ENCODE measurements at regions not wholly inside any gene's neighbourhood (a gene's known extent, or its start where the extent isn't known, plus 50 kb on each side); places are given as distances from the start of the nearest gene placed in this dataset.
A peak's percentile ranks its signal among the peaks of the same experiment; 100 is the strongest.

GRCh38 chr3:82954486-82954885 lies 1193.0 kb upstream of the GBE1 start:
- no peaks in the 10 kb centered on the region for H3K4me1 ChIP-seq
- ATAC-seq = no peak
- no peak for DNase-seq
- H3K36me3 ChIP-seq = no peaks in the 10 kb centered on the region
- no peak overlapping the region for H3K27ac ChIP-seq
- no peaks in the 10 kb centered on the region for H3K27me3 ChIP-seq (ENCODE audit: low read depth)
- peaks cover 6% of the 10 kb centered on the region for H3K9me3 ChIP-seq
- H3K4me3 ChIP-seq = no peak overlapping the region
- intact Hi-C loops (cut with DNase I) = no loop called here
- TF ChIP-seq, protein P1, sequence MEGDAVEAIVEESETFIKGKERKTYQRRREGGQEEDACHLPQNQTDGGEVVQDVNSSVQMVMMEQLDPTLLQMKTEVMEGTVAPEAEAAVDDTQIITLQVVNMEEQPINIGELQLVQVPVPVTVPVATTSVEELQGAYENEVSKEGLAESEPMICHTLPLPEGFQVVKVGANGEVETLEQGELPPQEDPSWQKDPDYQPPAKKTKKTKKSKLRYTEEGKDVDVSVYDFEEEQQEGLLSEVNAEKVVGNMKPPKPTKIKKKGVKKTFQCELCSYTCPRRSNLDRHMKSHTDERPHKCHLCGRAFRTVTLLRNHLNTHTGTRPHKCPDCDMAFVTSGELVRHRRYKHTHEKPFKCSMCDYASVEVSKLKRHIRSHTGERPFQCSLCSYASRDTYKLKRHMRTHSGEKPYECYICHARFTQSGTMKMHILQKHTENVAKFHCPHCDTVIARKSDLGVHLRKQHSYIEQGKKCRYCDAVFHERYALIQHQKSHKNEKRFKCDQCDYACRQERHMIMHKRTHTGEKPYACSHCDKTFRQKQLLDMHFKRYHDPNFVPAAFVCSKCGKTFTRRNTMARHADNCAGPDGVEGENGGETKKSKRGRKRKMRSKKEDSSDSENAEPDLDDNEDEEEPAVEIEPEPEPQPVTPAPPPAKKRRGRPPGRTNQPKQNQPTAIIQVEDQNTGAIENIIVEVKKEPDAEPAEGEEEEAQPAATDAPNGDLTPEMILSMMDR (IDR thresholded peaks at IDR 0.05) = no peak

- Histone ChIP-seq H3K9me3 (peaks cover 3% of the 10 kb centered on the region), H3K4me3 (no peak overlapping the region), H3K4me1 (no peaks in the 10 kb centered on the region), H3K36me3 (no peaks in the 10 kb centered on the region), H3K27ac (no peak overlapping the region), H3K27me3 (ENCODE audit: low read depth) (no peaks in the 10 kb centered on the region)
- ATAC-seq = no peak
- TF ChIP-seq, protein P1 (IDR thresholded peaks at IDR 0.05) = no peak
- no peak for DNase-seq
- intact Hi-C loops (cut with DNase I) = no loop called here
Measured at GRCh38 chr3:82942041-82942440, 1180.6 kb upstream of the GBE1 start.

GRCh38 chr3:82940124-82940523 lies 1178.7 kb upstream of the GBE1 start:
- H3K27ac ChIP-seq = no peak overlapping the region

DNA sequence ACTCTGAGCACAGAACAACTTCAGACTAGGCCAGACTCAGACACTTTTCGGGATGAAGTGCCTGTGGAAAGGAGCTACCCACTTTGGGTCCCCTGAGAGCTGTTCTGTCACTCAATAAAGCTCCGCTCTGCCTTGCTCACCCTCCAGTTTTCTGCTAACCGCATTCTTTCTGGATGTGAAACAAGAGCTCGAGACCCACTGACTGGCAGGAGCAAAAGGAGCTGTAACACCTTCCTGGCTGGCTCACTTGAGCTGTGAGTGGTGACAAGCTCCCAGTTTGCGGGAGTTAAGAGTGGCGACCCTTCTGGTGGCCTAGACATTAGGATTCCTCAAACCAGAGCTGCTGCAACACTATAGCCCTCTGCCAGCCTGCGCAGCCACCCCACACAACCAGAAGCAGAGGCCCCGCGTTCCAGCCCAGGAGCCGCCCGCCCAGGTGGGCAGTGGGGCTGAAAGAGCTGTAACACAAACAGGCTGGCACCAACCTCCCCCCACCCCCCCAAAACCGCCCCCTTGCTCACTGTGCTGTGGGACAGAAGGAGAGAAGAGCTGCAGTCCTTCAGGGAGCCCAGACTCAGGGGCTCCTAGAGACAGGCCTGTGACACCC lies 1178.1 kb upstream of the GBE1 start:
- H3K9me3 ChIP-seq = no peaks in the 10 kb centered on the region
- no peak overlapping the region for H3K4me3 ChIP-seq
- ATAC-seq = peak; percentile 19 to 32
- H3K4me1 ChIP-seq = no peaks in the 10 kb centered on the region
- H3K36me3 ChIP-seq = no peaks in the 10 kb centered on the region
- intact Hi-C loops (cut with DNase I) = no loop called here
- TF ChIP-seq, protein P1 (IDR thresholded peaks at IDR 0.05) = no peak
- DNase-seq = no peak
- no peaks in the 10 kb centered on the region for H3K27me3 ChIP-seq (ENCODE audit: low read depth)
- no peak overlapping the region for H3K27ac ChIP-seq

More at GRCh38 chr3:82940124-82940523, 1178.7 kb upstream of the GBE1 start:
- no peaks in the 10 kb centered on the region for H3K4me1 ChIP-seq
- H3K27me3 ChIP-seq (ENCODE audit: low read depth) = no peaks in the 10 kb centered on the region
- TF ChIP-seq, protein P1 (IDR thresholded peaks at IDR 0.05) = no peak
- no peak overlapping the region for H3K4me3 ChIP-seq
- intact Hi-C loops (cut with DNase I) = no loop called here
- DNase-seq = peak; percentile 35
- no peaks in the 10 kb centered on the region for H3K9me3 ChIP-seq
- ATAC-seq = peak in 1 of 2 donors; percentile 17
- H3K36me3 ChIP-seq = no peaks in the 10 kb centered on the region

DNA sequence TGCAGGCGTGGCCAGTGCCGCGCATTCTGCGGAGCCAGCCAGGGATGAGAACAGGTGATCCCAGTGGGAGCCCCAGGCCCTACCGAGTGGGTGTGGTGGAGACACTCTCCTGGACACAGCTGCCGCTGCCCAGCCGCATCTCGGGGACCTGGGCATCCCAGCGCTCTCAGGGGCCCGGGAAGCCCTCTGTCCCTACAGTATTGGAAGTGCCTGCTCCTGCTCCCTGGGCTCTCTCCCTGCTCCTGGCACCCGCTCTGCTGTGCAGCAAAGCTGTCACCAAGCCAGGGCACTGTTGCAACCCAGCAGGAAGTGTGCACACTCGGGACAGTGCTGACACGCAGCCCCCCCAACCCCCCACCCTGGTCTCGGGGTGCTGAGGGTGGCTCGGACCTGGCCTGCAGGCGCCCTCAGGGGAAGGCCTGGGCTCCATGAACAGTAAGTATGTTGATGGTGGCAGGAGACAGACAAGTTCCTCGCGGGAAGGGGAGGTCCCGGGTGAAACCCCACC lies 1177.4 kb upstream of the GBE1 start:
- H3K4me3 ChIP-seq = no peak overlapping the region
- ATAC-seq = peak; percentile 11 to 43
- H3K4me1 ChIP-seq = no peaks in the 10 kb centered on the region
- H3K27me3 ChIP-seq (ENCODE audit: low read depth) = no peaks in the 10 kb centered on the region
- DNase-seq = peak; percentile 30
- no peaks in the 10 kb centered on the region for H3K9me3 ChIP-seq
- H3K36me3 ChIP-seq = no peaks in the 10 kb centered on the region
- TF ChIP-seq, protein P1 (IDR thresholded peaks at IDR 0.05) = no peak
- no peak overlapping the region for H3K27ac ChIP-seq
- intact Hi-C loops (cut with DNase I) = no loop called here
